ENCODE measurements at regions not wholly inside any gene's neighbourhood (a gene's known extent, or its start where the extent isn't known, plus 50 kb on each side); places are given as distances from the start of the nearest gene placed in this dataset.

GRCh38 chr7:153503093-153503492 is 549.1 kb upstream of the DPP6 start:
- no peak for TF ChIP-seq EP300 (IDR thresholded peaks at IDR 0.05)
- TF ChIP-seq, protein P1, sequence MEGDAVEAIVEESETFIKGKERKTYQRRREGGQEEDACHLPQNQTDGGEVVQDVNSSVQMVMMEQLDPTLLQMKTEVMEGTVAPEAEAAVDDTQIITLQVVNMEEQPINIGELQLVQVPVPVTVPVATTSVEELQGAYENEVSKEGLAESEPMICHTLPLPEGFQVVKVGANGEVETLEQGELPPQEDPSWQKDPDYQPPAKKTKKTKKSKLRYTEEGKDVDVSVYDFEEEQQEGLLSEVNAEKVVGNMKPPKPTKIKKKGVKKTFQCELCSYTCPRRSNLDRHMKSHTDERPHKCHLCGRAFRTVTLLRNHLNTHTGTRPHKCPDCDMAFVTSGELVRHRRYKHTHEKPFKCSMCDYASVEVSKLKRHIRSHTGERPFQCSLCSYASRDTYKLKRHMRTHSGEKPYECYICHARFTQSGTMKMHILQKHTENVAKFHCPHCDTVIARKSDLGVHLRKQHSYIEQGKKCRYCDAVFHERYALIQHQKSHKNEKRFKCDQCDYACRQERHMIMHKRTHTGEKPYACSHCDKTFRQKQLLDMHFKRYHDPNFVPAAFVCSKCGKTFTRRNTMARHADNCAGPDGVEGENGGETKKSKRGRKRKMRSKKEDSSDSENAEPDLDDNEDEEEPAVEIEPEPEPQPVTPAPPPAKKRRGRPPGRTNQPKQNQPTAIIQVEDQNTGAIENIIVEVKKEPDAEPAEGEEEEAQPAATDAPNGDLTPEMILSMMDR (IDR thresholded peaks at IDR 0.05): no peak
